HL-60 (cell line): ENCODE measurements at regions not wholly inside any gene's neighbourhood (a gene's known extent, or its start where the extent isn't known, plus 50 kb on each side); places are given as distances from the start of the nearest gene placed in this dataset.

Source experiments
- DNase-seq, 2 experiments: peaks; one replicate each; pipeline ENCODE4 v3.0.0-alpha.2; 2010 to 2020; ENCODE audit warnings: low read depth in 1 of 2, low spot score in 1 of 2
- H3K27ac ChIP-seq: fragments of 250-450 bp; sonication (Bioruptor Pico); replicated peaks from 2 replicates; pipeline ENCODE4 v1.5.1; 2020; ENCODE audit warnings: mild to moderate bottlenecking, moderate library complexity
- H3K27me3 ChIP-seq: fragments of 250-450 bp; sonication (Bioruptor Pico); 2 replicates; pipeline ENCODE4 v1.5.1; 2021; ENCODE audit warnings: mild to moderate bottlenecking, moderate library complexity; ENCODE audit not compliant: insufficient read depth, poor library complexity, severe bottlenecking
- H3K4me3 ChIP-seq: replicated peaks from 2 replicates; pipeline ENCODE4 v1.5.1; 2011; ENCODE audit warnings: mild to moderate bottlenecking, control low read depth, low read length; ENCODE audit not compliant: insufficient read depth
- GABPA ChIP-seq: IDR thresholded peaks from 2 replicates; pipeline ENCODE4 v1.6.1; 2012; ENCODE audit warnings: low read depth
- POLR2AphosphoS5 ChIP-seq: IDR thresholded peaks from 2 replicates; pipeline ENCODE4 v1.6.1; 2012; ENCODE audit warnings: low read depth
- SPI1 ChIP-seq: IDR thresholded peaks from 2 replicates; pipeline ENCODE4 v1.6.1; 2012; ENCODE audit warnings: low read depth, mild to moderate bottlenecking, borderline replicate concordance
- TF ChIP-seq, protein P1 (sequence below): IDR thresholded peaks from one replicate; pipeline ENCODE4 v1.5.1; 2011; ENCODE audit warnings: low read length, control low read depth, inconsistent platforms; ENCODE audit not compliant: insufficient read depth
- TF ChIP-seq, protein P2 (sequence below): IDR thresholded peaks from 2 replicates; pipeline ENCODE4 v1.6.1; 2012; ENCODE audit warnings: low read depth; ENCODE audit not compliant: insufficient replicate concordance

DNA sequence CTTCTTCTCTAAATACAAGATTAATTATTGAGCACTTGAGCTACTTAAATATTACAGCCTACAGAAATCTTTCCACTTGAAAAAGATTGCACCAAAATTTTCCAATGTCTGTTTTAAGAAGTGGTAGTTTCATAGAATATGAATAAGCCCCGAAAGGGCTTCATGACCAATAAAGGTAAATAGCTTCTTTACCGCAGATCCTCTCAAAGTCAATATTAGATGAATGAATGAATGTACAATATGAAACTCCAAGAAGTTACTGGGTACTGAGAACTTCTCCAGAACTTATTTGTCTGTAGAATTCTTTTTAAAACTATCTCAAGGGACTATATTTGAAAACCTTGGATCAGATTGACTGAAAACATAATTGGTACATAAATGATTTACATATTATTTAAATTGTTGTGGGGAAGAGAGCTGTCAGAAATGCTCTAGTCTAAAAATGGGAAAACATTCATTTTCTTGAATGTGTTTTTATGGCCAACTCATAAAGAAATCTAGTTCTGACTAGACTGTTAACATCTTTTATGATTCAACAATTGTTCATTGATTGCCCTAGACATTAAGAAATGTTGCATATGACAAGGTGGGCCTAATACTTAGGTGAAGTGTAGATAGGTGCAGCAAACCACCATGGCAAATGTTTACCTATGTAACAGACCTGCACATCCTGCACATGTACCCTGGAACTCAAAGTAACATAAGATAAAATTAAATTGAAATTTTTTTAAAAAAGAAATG, 227.0 kb downstream of the SPRY2 start:
- no peak overlapping the region for H3K27ac ChIP-seq
- H3K4me3 ChIP-seq = no peak overlapping the region
- TF ChIP-seq POLR2AphosphoS5 (no peak), GABPA (no peak), SPI1 (no peak)
- TF ChIP-seq, protein P1, sequence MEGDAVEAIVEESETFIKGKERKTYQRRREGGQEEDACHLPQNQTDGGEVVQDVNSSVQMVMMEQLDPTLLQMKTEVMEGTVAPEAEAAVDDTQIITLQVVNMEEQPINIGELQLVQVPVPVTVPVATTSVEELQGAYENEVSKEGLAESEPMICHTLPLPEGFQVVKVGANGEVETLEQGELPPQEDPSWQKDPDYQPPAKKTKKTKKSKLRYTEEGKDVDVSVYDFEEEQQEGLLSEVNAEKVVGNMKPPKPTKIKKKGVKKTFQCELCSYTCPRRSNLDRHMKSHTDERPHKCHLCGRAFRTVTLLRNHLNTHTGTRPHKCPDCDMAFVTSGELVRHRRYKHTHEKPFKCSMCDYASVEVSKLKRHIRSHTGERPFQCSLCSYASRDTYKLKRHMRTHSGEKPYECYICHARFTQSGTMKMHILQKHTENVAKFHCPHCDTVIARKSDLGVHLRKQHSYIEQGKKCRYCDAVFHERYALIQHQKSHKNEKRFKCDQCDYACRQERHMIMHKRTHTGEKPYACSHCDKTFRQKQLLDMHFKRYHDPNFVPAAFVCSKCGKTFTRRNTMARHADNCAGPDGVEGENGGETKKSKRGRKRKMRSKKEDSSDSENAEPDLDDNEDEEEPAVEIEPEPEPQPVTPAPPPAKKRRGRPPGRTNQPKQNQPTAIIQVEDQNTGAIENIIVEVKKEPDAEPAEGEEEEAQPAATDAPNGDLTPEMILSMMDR = no peak
- TF ChIP-seq, protein P2, sequence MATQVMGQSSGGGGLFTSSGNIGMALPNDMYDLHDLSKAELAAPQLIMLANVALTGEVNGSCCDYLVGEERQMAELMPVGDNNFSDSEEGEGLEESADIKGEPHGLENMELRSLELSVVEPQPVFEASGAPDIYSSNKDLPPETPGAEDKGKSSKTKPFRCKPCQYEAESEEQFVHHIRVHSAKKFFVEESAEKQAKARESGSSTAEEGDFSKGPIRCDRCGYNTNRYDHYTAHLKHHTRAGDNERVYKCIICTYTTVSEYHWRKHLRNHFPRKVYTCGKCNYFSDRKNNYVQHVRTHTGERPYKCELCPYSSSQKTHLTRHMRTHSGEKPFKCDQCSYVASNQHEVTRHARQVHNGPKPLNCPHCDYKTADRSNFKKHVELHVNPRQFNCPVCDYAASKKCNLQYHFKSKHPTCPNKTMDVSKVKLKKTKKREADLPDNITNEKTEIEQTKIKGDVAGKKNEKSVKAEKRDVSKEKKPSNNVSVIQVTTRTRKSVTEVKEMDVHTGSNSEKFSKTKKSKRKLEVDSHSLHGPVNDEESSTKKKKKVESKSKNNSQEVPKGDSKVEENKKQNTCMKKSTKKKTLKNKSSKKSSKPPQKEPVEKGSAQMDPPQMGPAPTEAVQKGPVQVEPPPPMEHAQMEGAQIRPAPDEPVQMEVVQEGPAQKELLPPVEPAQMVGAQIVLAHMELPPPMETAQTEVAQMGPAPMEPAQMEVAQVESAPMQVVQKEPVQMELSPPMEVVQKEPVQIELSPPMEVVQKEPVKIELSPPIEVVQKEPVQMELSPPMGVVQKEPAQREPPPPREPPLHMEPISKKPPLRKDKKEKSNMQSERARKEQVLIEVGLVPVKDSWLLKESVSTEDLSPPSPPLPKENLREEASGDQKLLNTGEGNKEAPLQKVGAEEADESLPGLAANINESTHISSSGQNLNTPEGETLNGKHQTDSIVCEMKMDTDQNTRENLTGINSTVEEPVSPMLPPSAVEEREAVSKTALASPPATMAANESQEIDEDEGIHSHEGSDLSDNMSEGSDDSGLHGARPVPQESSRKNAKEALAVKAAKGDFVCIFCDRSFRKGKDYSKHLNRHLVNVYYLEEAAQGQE = no peak
- H3K27me3 ChIP-seq = no peaks in the 10 kb centered on the region
- DNase-seq = no peak

DNA sequence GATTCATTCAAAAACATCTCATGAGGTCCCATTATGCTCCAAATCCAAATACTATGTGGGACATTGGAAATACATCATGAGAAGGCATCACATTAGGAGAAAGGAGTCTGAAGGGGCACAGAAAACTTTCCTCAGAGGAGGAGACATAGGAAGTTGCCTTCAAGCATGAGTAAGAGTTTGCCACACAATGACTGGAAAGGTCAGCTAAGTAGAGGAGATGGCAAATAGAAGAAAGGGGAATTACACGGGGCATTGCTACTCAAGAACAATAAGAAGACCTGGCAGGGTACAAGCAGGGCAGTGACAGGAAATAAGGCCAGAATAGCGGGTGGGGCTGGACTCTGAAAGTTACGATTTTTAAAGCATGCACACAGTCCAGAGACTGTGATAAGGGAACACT, 231.6 kb downstream of the SPRY2 start:
- Histone ChIP-seq H3K4me3 (no peak overlapping the region), H3K27me3 (no peaks in the 10 kb centered on the region), H3K27ac (no peak overlapping the region)
- DNase-seq = no peak
- TF ChIP-seq, protein P1 = no peak
- TF ChIP-seq GABPA = no peak
- TF ChIP-seq, protein P2 = no peak
- TF ChIP-seq POLR2AphosphoS5 = no peak
- TF ChIP-seq SPI1 = no peak

DNA sequence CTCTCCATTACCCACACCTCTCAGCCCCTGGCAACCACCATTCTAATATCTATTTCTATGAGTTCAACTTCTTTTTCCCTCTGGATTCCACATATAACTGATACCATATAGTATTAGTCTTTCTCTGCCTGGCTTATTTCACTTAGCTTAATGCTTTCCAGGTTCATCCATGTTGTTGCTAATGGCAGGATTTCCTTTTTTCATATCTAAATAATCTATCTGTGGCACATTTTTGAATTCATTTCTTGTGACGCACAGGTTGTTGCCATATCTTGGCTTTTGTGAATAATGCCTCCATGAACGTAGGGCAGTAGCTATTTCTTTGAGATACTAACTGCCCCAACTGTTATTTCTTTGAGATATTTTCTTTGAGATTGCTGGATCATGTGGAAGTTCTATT, 235.6 kb downstream of the SPRY2 start:
- Histone ChIP-seq H3K4me3 (no peak overlapping the region), H3K27me3 (no peaks in the 10 kb centered on the region), H3K27ac (no peak overlapping the region)
- TF ChIP-seq GABPA (no peak), POLR2AphosphoS5 (no peak), SPI1 (no peak)
- TF ChIP-seq, protein P2 = no peak
- TF ChIP-seq, protein P1 = no peak
- DNase-seq = no peak
